PC-3 (cell line): ENCODE measurements at regions not wholly inside any gene's neighbourhood (a gene's known extent, or its start where the extent isn't known, plus 50 kb on each side); places are given as distances from the start of the nearest gene placed in this dataset.

ENCODE experiments used
- CTCF ChIP-seq: fragments of 300-600 bp; sonication (generic); conservative IDR thresholded peaks from 2 replicates; pipeline ENCODE4 v1.5.1; 2017; ENCODE audit warnings: antibody characterized with exemption, low read depth, mild to moderate bottlenecking, low read length
- EZH2 ChIP-seq: fragments of 300-600 bp; sonication (generic); IDR thresholded peaks from one replicate; pipeline ENCODE4 v1.6.1; 2017; ENCODE audit warnings: antibody characterized with exemption, mild to moderate bottlenecking, low read length; ENCODE audit not compliant: unreplicated experiment
- EZH2phosphoT487 ChIP-seq: fragments of 300-600 bp; sonication (generic); IDR thresholded peaks from 2 replicates; pipeline ENCODE4 v1.6.1; 2018; ENCODE audit warnings: mild to moderate bottlenecking, antibody characterized with exemption, low read length, borderline replicate concordance

GRCh38 chr17:33778505-33779233, 476.4 kb upstream of the CCL2 start:
- TF ChIP-seq CTCF, result no peak
- no peak for TF ChIP-seq EZH2
- no peak for TF ChIP-seq EZH2phosphoT487
